GM18520 (cell line): ENCODE measurements at regions not wholly inside any gene's neighbourhood (a gene's known extent, or its start where the extent isn't known, plus 50 kb on each side); places are given as distances from the start of the nearest gene placed in this dataset.

Experiments
- ATAC-seq: cut with Tn5 transposase; IDR thresholded peaks from one replicate; pipeline ENCODE4 v1.9.1; 2021; ENCODE audit not compliant: unreplicated experiment

GRCh38 chr5:166363087-166363760 is 1928.2 kb upstream of the WWC1 start:
- ATAC-seq = no peak

GRCh38 chr5:166365164-166365563 is 1926.3 kb upstream of the WWC1 start:
- ATAC-seq = no peak

GRCh38 chr5:166367391-166367790 is 1924.1 kb upstream of the WWC1 start:
- no peak for ATAC-seq

- ATAC-seq = no peak
These were observed 1922.1 kb upstream of the WWC1 start for GRCh38 chr5:166369346-166369745.

GRCh38 chr5:166369807-166370206 is 1921.6 kb upstream of the WWC1 start:
- ATAC-seq = no peak

GRCh38 chr5:166370928-166371690 is 1920.3 kb upstream of the WWC1 start:
- no peak for ATAC-seq

GRCh38 chr5:166373817-166374216 is 1917.6 kb upstream of the WWC1 start:
- ATAC-seq = no peak

GRCh38 chr5:166377756-166378155 is 1913.7 kb upstream of the WWC1 start:
- no peak for ATAC-seq

GRCh38 chr5:166379517-166379916 is 1911.9 kb upstream of the WWC1 start:
- ATAC-seq = no peak

GRCh38 chr5:166382031-166382430 is 1909.4 kb upstream of the WWC1 start:
- ATAC-seq = no peak

- no peak for ATAC-seq
These were observed 1893.3 kb upstream of the WWC1 start for GRCh38 chr5:166398131-166398530.

- no peak for ATAC-seq
These were observed 1891.7 kb upstream of the WWC1 start for GRCh38 chr5:166399781-166400180.

GRCh38 chr5:166401391-166401790 is 1890.1 kb upstream of the WWC1 start:
- ATAC-seq = no peak

GRCh38 chr5:166412191-166412590 is 1879.3 kb upstream of the WWC1 start:
- ATAC-seq = no peak

- ATAC-seq = no peak
These were observed 1864.2 kb upstream of the WWC1 start for GRCh38 chr5:166427211-166427610.

GRCh38 chr5:166428264-166428803 is 1863.1 kb upstream of the WWC1 start:
- ATAC-seq = no peak

GRCh38 chr5:166430491-166431319 is 1860.7 kb upstream of the WWC1 start:
- ATAC-seq = no peak

- ATAC-seq = no peak
These were observed 1860.0 kb upstream of the WWC1 start for GRCh38 chr5:166431456-166431855.

- no peak for ATAC-seq
These were observed 1857.8 kb upstream of the WWC1 start for GRCh38 chr5:166433679-166434078.

- ATAC-seq = no peak
These were observed 1854.6 kb upstream of the WWC1 start for GRCh38 chr5:166436872-166437271.

- ATAC-seq = no peak
These were observed 1805.1 kb upstream of the WWC1 start for GRCh38 chr5:166486348-166486747.
